Endothelial cell of umbilical vein (primary cell): ENCODE measurements at regions not wholly inside any gene's neighbourhood (a gene's known extent, or its start where the extent isn't known, plus 50 kb on each side); places are given as distances from the start of the nearest gene placed in this dataset.

ENCODE experiments used
- BruUV-seq: library from RNA; stranded (reverse); fragments of 400-500 nt; replicated peaks from 2 replicates; lab custom pipeline; 2021; lab: Mats Ljungman, UMichigan
- CTCF ChIA-PET: fragments of 300-600, 350-600 bp; sonication (Branson Sonifier 250); formaldehyde crosslinking; loops from one replicate; lab custom pipeline; 2021; ENCODE audit warnings: antibody characterized with exemption, inconsistent platforms; lab: Charles Lee
- POLR2A ChIA-PET: fragments of 300-600, 350-600 bp; sonication (Branson Sonifier 250); formaldehyde crosslinking; loops from one replicate; lab custom pipeline; 2021; ENCODE audit warnings: antibody characterized with exemption, inconsistent platforms; lab: Charles Lee
- DNase-seq: peaks from one replicate; pipeline ENCODE4 v3.0.0-alpha.2; 2011; ENCODE audit warnings: low read depth, low spot score
- FAIRE-seq: peaks from 2 replicates; lab custom pipeline; 2011; peaks lifted over from hg19 to GRCh38; lab: Jason Lieb, UNC
- H2AFZ ChIP-seq: 2 replicates; pipeline ENCODE4 v1.6.0; 2012; ENCODE audit warnings: low read depth, low read length, control low read depth, inconsistent platforms
- H3K27ac ChIP-seq: 2 replicates; pipeline ENCODE4 v1.5.1; 2011; ENCODE audit warnings: low read depth, mild to moderate bottlenecking, control low read depth, low read length, moderate library complexity; ENCODE audit not compliant: insufficient read depth
- H3K27me3 ChIP-seq, 2 experiments: 2 replicates each; pipeline versions ENCODE4 v1.6.0 to v1.6.1; 2011; ENCODE audit warnings: low read length in 2 of 2, mixed read lengths in 1 of 2; ENCODE audit not compliant: control insufficient read depth in 2 of 2, insufficient read depth in 2 of 2
- H3K36me3 ChIP-seq, 2 experiments: 2 replicates in 1 of 2; 3 replicates in 1 of 2; pipeline ENCODE4 v1.5.1; 2011; ENCODE audit warnings: low read length in 2 of 2, mild to moderate bottlenecking in 1 of 2, moderate library complexity in 1 of 2; ENCODE audit not compliant: control insufficient read depth in 2 of 2, insufficient read depth in 2 of 2; ENCODE audit errors: extremely low read depth in 1 of 2
- H3K4me1 ChIP-seq: 3 replicates; pipeline ENCODE4 v1.5.1; 2011; ENCODE audit warnings: mild to moderate bottlenecking, low read length; ENCODE audit not compliant: control insufficient read depth, insufficient read depth; ENCODE audit errors: extremely low read depth
- H3K4me2 ChIP-seq: 2 replicates; pipeline ENCODE4 v1.6.1; 2011; ENCODE audit warnings: low read length, control low read depth, mixed read lengths; ENCODE audit not compliant: insufficient read depth
- H3K4me3 ChIP-seq, 3 experiments: fragments of 200-600 bp in 1 of 3; sonication (generic), shearing (Covaris generic) in 1 of 3; replicated peaks in 1 of 3; 2 replicates each; pipeline ENCODE4 v1.5.1; 2011 to 2016; ENCODE audit warnings: control low read depth in 3 of 3, low read length in 3 of 3, mild to moderate bottlenecking in 2 of 3, inconsistent platforms in 1 of 3, low read depth in 1 of 3, moderate library complexity in 1 of 3; ENCODE audit not compliant: insufficient read depth in 1 of 3
- H3K79me2 ChIP-seq: 2 replicates; pipeline ENCODE4 v1.6.0; 2012; ENCODE audit warnings: low read length, inconsistent platforms; ENCODE audit not compliant: control insufficient read depth, insufficient read depth
- H3K9ac ChIP-seq: replicated peaks from 2 replicates; pipeline ENCODE3; 2011; ENCODE audit warnings: low read length, control low read depth; ENCODE audit not compliant: insufficient read depth; ENCODE audit errors: extremely low read depth
- H3K9me1 ChIP-seq: replicated peaks from 3 replicates; pipeline ENCODE4 v1.6.0; 2011; ENCODE audit warnings: mild to moderate bottlenecking, low read length; ENCODE audit not compliant: control insufficient read depth, insufficient read depth; ENCODE audit errors: extremely low read depth
- H3K9me3 ChIP-seq: replicated peaks from 2 replicates; pipeline ENCODE4 v1.5.1; 2012; ENCODE audit warnings: low read length, inconsistent platforms; ENCODE audit not compliant: control insufficient read depth, insufficient read depth
- H4K20me1 ChIP-seq: replicated peaks from 2 replicates; pipeline ENCODE3; 2011; ENCODE audit warnings: mild to moderate bottlenecking, low read length; ENCODE audit not compliant: control insufficient read depth, insufficient read depth; ENCODE audit errors: extremely low read depth
- EZH2 ChIP-seq: IDR thresholded peaks from 2 replicates; pipeline ENCODE4 v1.6.1; 2012; ENCODE audit warnings: borderline replicate concordance, low read depth, mild to moderate bottlenecking, moderate library complexity, low read length, inconsistent platforms; ENCODE audit not compliant: severe bottlenecking
- FOS ChIP-seq: IDR thresholded peaks from 2 replicates; pipeline ENCODE4 v1.6.1; 2011; ENCODE audit warnings: mild to moderate bottlenecking, low read length, moderate library complexity, borderline replicate concordance; ENCODE audit not compliant: insufficient read depth
- GATA2 ChIP-seq: IDR thresholded peaks from 2 replicates; pipeline ENCODE4 v1.7.0; 2011; ENCODE audit warnings: low read depth, mild to moderate bottlenecking, moderate library complexity, mixed read lengths, low read length; ENCODE audit not compliant: insufficient read length, insufficient read depth
- JUN ChIP-seq: IDR thresholded peaks from 2 replicates; pipeline ENCODE4 v1.6.1; 2011; ENCODE audit warnings: borderline replicate concordance, low read depth; ENCODE audit not compliant: insufficient read length, insufficient read depth
- MYC ChIP-seq: IDR thresholded peaks from one replicate; pipeline ENCODE4 v1.6.1; 2011; ENCODE audit warnings: mild to moderate bottlenecking, low read depth, low read length
- POLR2A ChIP-seq: IDR thresholded peaks from 2 replicates; pipeline ENCODE4 v1.6.1; 2012; ENCODE audit warnings: low read depth, mild to moderate bottlenecking, control low read depth, low read length
- POLR2AphosphoS5 ChIP-seq: IDR thresholded peaks from 2 replicates; pipeline ENCODE4 v1.6.1; 2012; ENCODE audit warnings: low read depth, mild to moderate bottlenecking, control low read depth, low read length, moderate library complexity; ENCODE audit not compliant: insufficient read depth
- dilution Hi-C: fragments of 300-500 bp; cut with MboI; formaldehyde crosslinking; loops from one replicate; pipeline ENCODE4 v1.15.0; 2019; ENCODE audit warnings: low sequenced_read_pairs; ENCODE audit not compliant: extremely low pct_ligation_motif_present
- intact Hi-C: fragments of 100-400 bp; cut with micrococcal nuclease; formaldehyde crosslinking; loops from one replicate; pipeline ENCODE4 v1.10.0; 2022
- TF ChIP-seq, protein P1 (sequence below): IDR thresholded peaks from 2 replicates; pipeline ENCODE4 v1.6.1; 2011; ENCODE audit not compliant: insufficient read depth, insufficient read length
- TF ChIP-seq, protein P2 (sequence below), 2 donors: IDR thresholded peaks; 1 replicate in 1 of 2; 2 replicates in 1 of 2; pipeline ENCODE4 v1.5.1; 2011; ENCODE audit warnings: low read length in 2 of 2, mild to moderate bottlenecking in 2 of 2, moderate library complexity in 2 of 2, control low read depth in 1 of 2, inconsistent platforms in 1 of 2, low read depth in 1 of 2; ENCODE audit not compliant: insufficient read depth in 1 of 2; ENCODE audit errors: extremely low read depth in 1 of 2

DNA sequence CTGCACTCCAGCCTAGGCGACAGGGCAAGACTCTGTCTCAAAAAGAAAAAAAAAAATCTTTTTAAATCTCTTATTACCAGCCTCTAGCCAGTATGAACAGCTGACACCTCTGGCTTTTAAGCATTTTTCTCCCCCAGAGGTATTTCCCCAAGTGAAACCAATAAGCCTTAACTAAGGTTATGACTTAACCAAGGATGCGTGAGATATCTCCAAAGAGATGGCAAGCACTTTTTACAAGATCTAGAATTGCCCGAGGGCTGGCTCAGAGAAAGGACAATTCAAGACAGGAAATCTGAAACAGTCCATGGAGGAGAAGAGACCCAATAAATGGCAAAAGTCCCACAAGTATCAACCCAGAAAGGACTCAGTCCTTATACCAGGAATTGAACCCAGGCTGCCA, 362.1 kb downstream of the FOXO1 start:
- Histone ChIP-seq H3K4me2 (no peak overlapping the region), H3K4me3 (no peak overlapping the region), H3K9me1 (no peaks in the 10 kb centered on the region), H3K36me3 (no peaks in the 10 kb centered on the region), H3K9me3 (peaks cover 2% of the 10 kb centered on the region), H3K4me1 (no peaks in the 10 kb centered on the region), H3K27me3 (no peaks in the 10 kb centered on the region), H4K20me1 (no peaks in the 10 kb centered on the region), H3K9ac (no peak overlapping the region), H3K79me2 (no peaks in the 10 kb centered on the region), H2AFZ (no peak overlapping the region), H3K27ac (no peak overlapping the region)
- dilution Hi-C loops (no loop called here), intact Hi-C loops (no loop called here)
- FAIRE-seq (no peak), DNase-seq (no peak)
- ChIA-PET CTCF (no interaction called here), POLR2A (no interaction called here)
- TF ChIP-seq, protein P1, sequence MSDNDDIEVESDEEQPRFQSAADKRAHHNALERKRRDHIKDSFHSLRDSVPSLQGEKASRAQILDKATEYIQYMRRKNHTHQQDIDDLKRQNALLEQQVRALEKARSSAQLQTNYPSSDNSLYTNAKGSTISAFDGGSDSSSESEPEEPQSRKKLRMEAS, result no peak
- TF ChIP-seq FOS, result no peak
- no TSS peak for BruUV-seq

DNA sequence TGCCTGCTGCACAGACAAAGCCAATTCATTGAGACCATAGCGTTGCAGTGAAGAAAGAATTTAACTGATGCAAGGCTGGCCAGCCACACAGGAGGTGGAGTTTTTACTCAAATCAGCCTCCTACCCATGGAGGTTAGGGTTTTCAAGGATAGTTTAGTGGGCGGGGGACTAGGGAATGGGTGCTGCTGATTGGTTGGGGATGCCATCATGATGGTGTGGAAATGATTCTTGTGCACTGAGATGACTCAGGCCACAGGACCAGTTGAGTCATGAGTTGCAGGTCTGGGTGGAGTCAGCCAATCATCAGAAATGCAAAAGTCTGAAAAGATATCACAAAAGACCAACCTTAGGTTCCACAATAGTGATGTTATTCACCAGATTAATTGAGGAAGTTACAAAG, 359.6 kb downstream of the FOXO1 start:
- dilution Hi-C loops (no loop called here), intact Hi-C loops (no loop called here)
- Histone ChIP-seq H2AFZ (no peak overlapping the region), H4K20me1 (no peaks in the 10 kb centered on the region), H3K9me3 (peaks cover 2% of the 10 kb centered on the region), H3K9ac (no peak overlapping the region), H3K79me2 (no peaks in the 10 kb centered on the region), H3K9me1 (no peaks in the 10 kb centered on the region), H3K4me3 (no peak overlapping the region), H3K27me3 (no peaks in the 10 kb centered on the region), H3K27ac (no peak overlapping the region), H3K36me3 (no peaks in the 10 kb centered on the region), H3K4me2 (no peak overlapping the region), H3K4me1 (peaks cover 4% of the 10 kb centered on the region)
- no peak for FAIRE-seq
- BruUV-seq, result no TSS peak
- no peak for DNase-seq
- TF ChIP-seq POLR2A (no peak), FOS (no peak), POLR2AphosphoS5 (no peak), JUN (no peak), EZH2 (no peak), GATA2 (no peak), MYC (no peak)
- TF ChIP-seq, protein P1, result no peak
- TF ChIP-seq, protein P2, sequence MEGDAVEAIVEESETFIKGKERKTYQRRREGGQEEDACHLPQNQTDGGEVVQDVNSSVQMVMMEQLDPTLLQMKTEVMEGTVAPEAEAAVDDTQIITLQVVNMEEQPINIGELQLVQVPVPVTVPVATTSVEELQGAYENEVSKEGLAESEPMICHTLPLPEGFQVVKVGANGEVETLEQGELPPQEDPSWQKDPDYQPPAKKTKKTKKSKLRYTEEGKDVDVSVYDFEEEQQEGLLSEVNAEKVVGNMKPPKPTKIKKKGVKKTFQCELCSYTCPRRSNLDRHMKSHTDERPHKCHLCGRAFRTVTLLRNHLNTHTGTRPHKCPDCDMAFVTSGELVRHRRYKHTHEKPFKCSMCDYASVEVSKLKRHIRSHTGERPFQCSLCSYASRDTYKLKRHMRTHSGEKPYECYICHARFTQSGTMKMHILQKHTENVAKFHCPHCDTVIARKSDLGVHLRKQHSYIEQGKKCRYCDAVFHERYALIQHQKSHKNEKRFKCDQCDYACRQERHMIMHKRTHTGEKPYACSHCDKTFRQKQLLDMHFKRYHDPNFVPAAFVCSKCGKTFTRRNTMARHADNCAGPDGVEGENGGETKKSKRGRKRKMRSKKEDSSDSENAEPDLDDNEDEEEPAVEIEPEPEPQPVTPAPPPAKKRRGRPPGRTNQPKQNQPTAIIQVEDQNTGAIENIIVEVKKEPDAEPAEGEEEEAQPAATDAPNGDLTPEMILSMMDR (IDR thresholded peaks at IDR 0.05; ENCODE audit: extremely low read depth in 1 of 2, insufficient read depth in 1 of 2, low read depth in 1 of 2, low read length in 2 of 2), result no peak
- ChIA-PET CTCF (no interaction called here), POLR2A (no interaction called here)
